Thyroid gland (tissue), 4 donors: ENCODE measurements at regions not wholly inside any gene's neighbourhood (a gene's known extent, or its start where the extent isn't known, plus 50 kb on each side); places are given as distances from the start of the nearest gene placed in this dataset.

Source experiments
- DNase-seq, 2 donors: peaks; one replicate each; pipeline ENCODE4 v3.0.0-alpha.2; 2019
- H3K27ac ChIP-seq, 3 donors: fragments of 200-600 bp; sonication (generic); 1 replicate in 2 of 3; 2 replicates in 1 of 3; pipeline ENCODE4 v1.5.1; 2016 to 2019; ENCODE audit warnings: mild to moderate bottlenecking in 1 of 3, moderate library complexity in 1 of 3
- H3K27me3 ChIP-seq: fragments of 200-600 bp; sonication (generic); one replicate; pipeline ENCODE4 v1.5.1; 2019
- H3K36me3 ChIP-seq, 2 donors: fragments of 200-600 bp; sonication (generic); one replicate each; pipeline ENCODE4 v1.5.1; 2016 to 2019
- H3K4me1 ChIP-seq, 2 donors: fragments of 200-600 bp; sonication (generic); one replicate each; pipeline ENCODE4 v1.5.1; 2017 to 2019
- H3K4me3 ChIP-seq, 3 donors: fragments of 200-600 bp; sonication (generic); replicated peaks in 1 of 3; 1 replicate in 2 of 3; 2 replicates in 1 of 3; pipeline ENCODE4 v1.5.1; 2016; ENCODE audit warnings: mild to moderate bottlenecking in 1 of 3
- H3K9me3 ChIP-seq: fragments of 200-600 bp; sonication (generic); one replicate; pipeline ENCODE4 v1.5.1; 2017
- POLR2A ChIP-seq, 2 donors: fragments of 450-650 bp; IDR thresholded peaks; one replicate each; pipeline ENCODE4 v1.6.1; 2017; ENCODE audit warnings: antibody characterized with exemption in 2 of 2, mild to moderate bottlenecking in 2 of 2, moderate library complexity in 1 of 2
- whole genome bisulfite sequencing, 2 donors: methylation state at CpG; one replicate each; pipeline ENCODE4 v1.1.5; 2017; 5-methylcytosine and 5-hydroxymethylcytosine counted together
- intact Hi-C: fragments of 100-400 bp; cut with DNase I; formaldehyde crosslinking; loops from one replicate; pipeline ENCODE4 v1.15.1; 2023
- TF ChIP-seq, protein P1 (sequence below), 6 experiments: fragments of 200-600 bp in 3 of 6; fragments of 450-650 bp in 3 of 6; sonication (generic) in 3 of 6; IDR thresholded peaks; one replicate each; pipeline ENCODE4 v1.5.1; 2016 to 2019; ENCODE audit warnings: antibody characterized with exemption in 6 of 6, mild to moderate bottlenecking in 2 of 6, inconsistent platforms in 1 of 6, moderate library complexity in 1 of 6

DNA sequence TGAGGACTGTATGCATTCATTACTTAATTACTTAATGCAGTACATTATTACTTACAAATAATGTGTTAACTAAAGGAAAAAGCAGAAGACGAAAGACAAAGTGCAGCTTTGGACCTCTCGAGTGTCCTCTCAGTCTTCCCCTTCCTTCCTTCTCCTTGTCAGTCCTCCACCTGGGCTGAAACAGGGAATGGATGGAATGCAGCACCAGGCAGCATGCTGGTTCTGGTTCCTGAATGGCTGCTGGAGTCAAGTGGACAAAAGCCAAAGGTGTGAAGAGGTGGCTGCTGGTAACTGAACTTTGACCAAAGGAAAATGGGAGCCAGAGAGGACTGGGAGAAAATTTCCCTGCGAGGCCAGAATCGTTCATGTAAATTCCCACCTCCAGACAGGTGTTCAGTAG lies 179.5 kb downstream of the GPAM start:
- 72 to 74% methylated on average over 4 of the region's 4 CpGs for WGBS, 2 donors
- Histone ChIP-seq H3K36me3 (no peaks in the 10 kb centered on the region), H3K27ac (no peak overlapping the region), H3K4me3 (no peak overlapping the region), H3K9me3 (no peaks in the 10 kb centered on the region), H3K27me3 (no peaks in the 10 kb centered on the region), H3K4me1 (no peaks in the 10 kb centered on the region)
- intact Hi-C loops, result no loop called here
- DNase-seq, result no peak
- TF ChIP-seq POLR2A (IDR thresholded peaks at IDR 0.05), result no peak
- TF ChIP-seq, protein P1, sequence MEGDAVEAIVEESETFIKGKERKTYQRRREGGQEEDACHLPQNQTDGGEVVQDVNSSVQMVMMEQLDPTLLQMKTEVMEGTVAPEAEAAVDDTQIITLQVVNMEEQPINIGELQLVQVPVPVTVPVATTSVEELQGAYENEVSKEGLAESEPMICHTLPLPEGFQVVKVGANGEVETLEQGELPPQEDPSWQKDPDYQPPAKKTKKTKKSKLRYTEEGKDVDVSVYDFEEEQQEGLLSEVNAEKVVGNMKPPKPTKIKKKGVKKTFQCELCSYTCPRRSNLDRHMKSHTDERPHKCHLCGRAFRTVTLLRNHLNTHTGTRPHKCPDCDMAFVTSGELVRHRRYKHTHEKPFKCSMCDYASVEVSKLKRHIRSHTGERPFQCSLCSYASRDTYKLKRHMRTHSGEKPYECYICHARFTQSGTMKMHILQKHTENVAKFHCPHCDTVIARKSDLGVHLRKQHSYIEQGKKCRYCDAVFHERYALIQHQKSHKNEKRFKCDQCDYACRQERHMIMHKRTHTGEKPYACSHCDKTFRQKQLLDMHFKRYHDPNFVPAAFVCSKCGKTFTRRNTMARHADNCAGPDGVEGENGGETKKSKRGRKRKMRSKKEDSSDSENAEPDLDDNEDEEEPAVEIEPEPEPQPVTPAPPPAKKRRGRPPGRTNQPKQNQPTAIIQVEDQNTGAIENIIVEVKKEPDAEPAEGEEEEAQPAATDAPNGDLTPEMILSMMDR (IDR thresholded peaks at IDR 0.05), result no peak

DNA sequence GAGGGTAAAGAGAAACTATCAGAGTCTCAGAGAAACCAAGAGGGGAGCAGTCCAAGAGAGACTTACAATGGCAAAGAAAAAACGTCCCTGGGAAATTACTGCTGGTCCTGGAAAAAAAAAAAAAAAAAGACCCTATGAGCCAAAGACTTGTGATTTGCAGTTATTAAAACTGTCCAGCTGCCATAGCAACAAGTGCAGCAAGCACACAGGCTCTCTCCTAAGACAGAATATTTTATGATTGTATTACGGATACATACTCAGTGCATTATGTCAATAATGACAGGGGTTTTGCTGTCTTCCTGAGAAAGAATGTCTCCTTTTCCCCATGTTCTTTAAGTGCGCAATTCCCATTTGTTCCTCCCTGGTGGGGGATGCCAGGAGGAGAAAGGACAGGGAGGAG lies 178.5 kb downstream of the GPAM start:
- intact Hi-C loops, result no loop called here
- no peak for DNase-seq
- Histone ChIP-seq H3K4me1 (no peaks in the 10 kb centered on the region), H3K9me3 (no peaks in the 10 kb centered on the region), H3K36me3 (no peaks in the 10 kb centered on the region), H3K27ac (no peak overlapping the region), H3K27me3 (no peaks in the 10 kb centered on the region), H3K4me3 (no peak overlapping the region)
- 67 to 70% methylated on average over 3 of the region's 3 CpGs for WGBS, 2 donors
- TF ChIP-seq, protein P1 (IDR thresholded peaks at IDR 0.05), result no peak
- no peak for TF ChIP-seq POLR2A (IDR thresholded peaks at IDR 0.05)

DNA sequence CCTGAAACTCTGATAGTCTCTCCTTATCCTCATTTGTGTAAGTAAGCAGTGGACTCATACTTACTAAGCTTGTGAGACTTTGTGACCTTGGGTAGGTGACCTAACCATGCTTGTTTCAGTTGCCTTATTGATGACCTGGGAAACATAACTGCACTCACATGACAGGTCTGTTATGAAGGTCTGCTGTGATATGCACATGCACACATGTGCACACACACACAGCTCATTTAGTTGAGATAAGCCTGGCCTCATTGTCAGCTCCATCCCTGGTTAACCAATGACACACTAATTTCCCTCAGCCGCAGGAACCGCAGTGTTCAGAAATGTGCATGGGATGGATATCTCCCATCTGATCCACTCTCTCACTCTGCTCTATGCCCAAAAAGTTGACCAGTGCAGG lies 177.2 kb downstream of the GPAM start:
- WGBS, 2 donors, result 100% methylated on average over 2 of the region's 2 CpGs
- no peak overlapping the region for H3K4me3 ChIP-seq
- intact Hi-C loops, result no loop called here
- no peaks in the 10 kb centered on the region for H3K36me3 ChIP-seq
- no peak for TF ChIP-seq POLR2A (IDR thresholded peaks at IDR 0.05)
- TF ChIP-seq, protein P1 (IDR thresholded peaks at IDR 0.05), result no peak
- no peaks in the 10 kb centered on the region for H3K9me3 ChIP-seq
- H3K27me3 ChIP-seq, result no peaks in the 10 kb centered on the region
- H3K27ac ChIP-seq, result no peak overlapping the region
- DNase-seq, result no peak
- H3K4me1 ChIP-seq, result no peaks in the 10 kb centered on the region

DNA sequence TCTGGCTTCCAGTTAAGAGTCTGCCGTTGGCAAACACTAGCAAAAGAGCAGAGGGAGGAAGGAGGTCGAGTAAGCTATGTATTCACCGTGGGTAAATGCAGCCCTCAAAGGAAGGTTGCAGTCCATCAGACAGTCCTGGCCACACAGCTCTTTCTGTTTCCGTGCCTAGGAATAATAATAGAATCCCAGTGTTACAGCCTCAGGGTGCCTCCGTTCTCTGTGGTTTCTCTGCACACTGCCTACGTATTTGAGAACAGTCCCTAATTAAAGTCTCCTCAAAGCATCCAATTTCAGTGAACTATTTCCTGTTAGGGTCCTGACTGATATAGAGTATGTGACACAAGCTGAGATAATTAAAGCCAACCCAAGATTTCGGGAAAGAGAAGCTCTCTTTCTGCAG lies 176.7 kb downstream of the GPAM start:
- H3K27ac ChIP-seq, result no peak overlapping the region
- TF ChIP-seq POLR2A (IDR thresholded peaks at IDR 0.05), result no peak
- TF ChIP-seq, protein P1 (IDR thresholded peaks at IDR 0.05), result no peak
- no peaks in the 10 kb centered on the region for H3K4me1 ChIP-seq
- intact Hi-C loops, result no loop called here
- 82 to 83% methylated on average over 7 of the region's 7 CpGs for WGBS, 2 donors
- no peaks in the 10 kb centered on the region for H3K36me3 ChIP-seq
- no peaks in the 10 kb centered on the region for H3K27me3 ChIP-seq
- no peak for DNase-seq
- H3K9me3 ChIP-seq, result no peaks in the 10 kb centered on the region
- H3K4me3 ChIP-seq, result no peak overlapping the region

DNA sequence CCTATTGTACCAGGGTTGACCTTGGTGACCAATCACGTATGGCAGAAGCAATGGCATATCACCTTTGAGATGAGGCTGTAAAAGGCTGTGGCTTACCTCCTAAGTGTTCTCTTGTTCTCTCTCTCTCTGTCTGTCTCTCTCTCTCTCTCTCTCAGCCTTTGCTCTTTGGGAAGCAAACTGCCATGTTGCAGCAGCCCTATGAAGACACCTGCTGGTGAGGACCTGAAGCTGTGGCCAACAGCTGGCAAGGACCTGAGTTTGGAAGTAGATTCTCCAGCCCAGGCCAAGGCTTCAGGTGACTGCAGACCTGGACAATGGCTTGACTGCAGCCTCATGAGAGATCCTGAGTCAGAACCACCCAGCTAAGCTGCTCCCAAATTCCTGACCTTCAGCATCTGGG lies 161.4 kb downstream of the GPAM start:
- Histone ChIP-seq H3K4me3 (no peak overlapping the region), H3K36me3 (no peaks in the 10 kb centered on the region), H3K4me1 (no peaks in the 10 kb centered on the region), H3K9me3 (no peaks in the 10 kb centered on the region), H3K27me3 (no peaks in the 10 kb centered on the region), H3K27ac (no peak overlapping the region)
- 67 to 78% methylated on average over 1 of the region's 1 CpG for WGBS, 2 donors
- intact Hi-C loops, result no loop called here
- no peak for DNase-seq
- TF ChIP-seq, protein P1 (IDR thresholded peaks at IDR 0.05), result no peak
- TF ChIP-seq POLR2A (IDR thresholded peaks at IDR 0.05), result no peak
